IMR-90 (cell line): ENCODE measurements at regions not wholly inside any gene's neighbourhood (a gene's known extent, or its start where the extent isn't known, plus 50 kb on each side); places are given as distances from the start of the nearest gene placed in this dataset.

Experiments
- ATAC-seq: fragments of 200-7000 bp; cut with Tn5 transposase; 2 replicates; pipeline ENCODE4 v1.9.1; 2020; ENCODE audit warnings: low read depth, mild to moderate bottlenecking, moderate library complexity
- BruUV-seq: library from RNA; stranded (reverse); fragments of 400-500 nt; replicated peaks from 2 replicates; lab custom pipeline; 2021; lab: Mats Ljungman, UMichigan
- CTCF ChIA-PET: fragments of 300-600 bp; formaldehyde crosslinking; extraction: SDS; loops from one replicate; lab custom pipeline; 2021; ENCODE audit warnings: antibody characterized with exemption; lab: Yijun Ruan, JAX
- POLR2A ChIA-PET: fragments of 300-600 bp; sonication (Branson Sonifier 250); formaldehyde crosslinking; loops from one replicate; lab custom pipeline; 2022; ENCODE audit warnings: antibody characterized with exemption; ENCODE audit not compliant: unreplicated experiment; lab: Charles Lee
- DNase-seq: peaks from one replicate; pipeline ENCODE4 v3.0.0; 2013
- H2AFZ ChIP-seq: replicated peaks from 2 replicates; pipeline ENCODE3; 2013; ENCODE audit warnings: low read length, mild to moderate bottlenecking; ENCODE audit not compliant: poor library complexity
- H2AK5ac ChIP-seq: 2 replicates; pipeline ENCODE4 v1.6.1; 2013; ENCODE audit warnings: low read depth, low read length, inconsistent platforms
- H2AK9ac ChIP-seq: replicated peaks from 2 replicates; pipeline ENCODE3; 2013; ENCODE audit warnings: mild to moderate bottlenecking, low read depth, low read length, moderate library complexity; ENCODE audit not compliant: poor library complexity
- H2BK120ac ChIP-seq: 2 replicates; pipeline ENCODE4 v1.6.1; 2013; ENCODE audit warnings: low read depth, low read length, inconsistent platforms
- H2BK15ac ChIP-seq: 3 replicates; pipeline ENCODE4 v1.6.1; 2013; ENCODE audit warnings: low read depth, low read length, inconsistent platforms
- H2BK20ac ChIP-seq: 2 replicates; pipeline ENCODE4 v1.6.1; 2013; ENCODE audit warnings: low read depth, mild to moderate bottlenecking, inconsistent platforms, low read length, moderate library complexity
- H2BK5ac ChIP-seq: 2 replicates; pipeline ENCODE4 v1.6.1; 2013; ENCODE audit warnings: mild to moderate bottlenecking, low read depth, low read length, inconsistent platforms; ENCODE audit not compliant: poor library complexity, severe bottlenecking
- H3K14ac ChIP-seq: replicated peaks from 2 replicates; pipeline ENCODE4 v1.6.1; 2013; ENCODE audit warnings: low read depth, low read length, inconsistent platforms
- H3K18ac ChIP-seq: 2 replicates; pipeline ENCODE4 v1.6.1; 2013; ENCODE audit warnings: low read depth, low read length, control low read depth
- H3K23ac ChIP-seq: 2 replicates; pipeline ENCODE4 v1.6.1; 2013; ENCODE audit warnings: low read depth, low read length, inconsistent platforms
- H3K27ac ChIP-seq: 2 replicates; pipeline ENCODE4 v1.5.1; 2013; ENCODE audit warnings: mild to moderate bottlenecking, control low read depth, low read length; ENCODE audit not compliant: insufficient read depth
- H3K27me3 ChIP-seq: 2 replicates; pipeline ENCODE4 v1.6.1; 2013; ENCODE audit warnings: low read length; ENCODE audit not compliant: control insufficient read depth, insufficient read depth
- H3K36me3 ChIP-seq: 2 replicates; pipeline ENCODE4 v1.6.1; 2013; ENCODE audit warnings: low read length, mixed read lengths; ENCODE audit not compliant: control insufficient read depth, insufficient read depth
- H3K4ac ChIP-seq: 2 replicates; pipeline ENCODE4 v1.6.1; 2013; ENCODE audit warnings: low read depth, low read length, inconsistent platforms
- H3K4me1 ChIP-seq: 2 replicates; pipeline ENCODE4 v1.6.1; 2013; ENCODE audit warnings: low read length, mixed read lengths; ENCODE audit not compliant: control insufficient read depth, insufficient read depth
- H3K4me2 ChIP-seq: 2 replicates; pipeline ENCODE4 v1.6.1; 2013; ENCODE audit warnings: low read depth, mild to moderate bottlenecking, control low read depth, low read length, moderate library complexity
- H3K4me3 ChIP-seq: 2 replicates; pipeline ENCODE4 v1.5.1; 2013; ENCODE audit warnings: low read depth, mild to moderate bottlenecking, control low read depth, low read length, moderate library complexity; ENCODE audit not compliant: insufficient read depth
- H3K56ac ChIP-seq: 2 replicates; pipeline ENCODE4 v1.6.1; 2013; ENCODE audit warnings: low read length, inconsistent platforms; ENCODE audit not compliant: insufficient read depth; ENCODE audit errors: extremely low read depth
- H3K79me1 ChIP-seq, 2 experiments: 2 replicates each; pipeline ENCODE4 v1.6.1; 2013; ENCODE audit warnings: low read length in 2 of 2, inconsistent platforms in 1 of 2, low read depth in 1 of 2
- H3K9ac ChIP-seq: 2 replicates; pipeline ENCODE4 v1.6.1; 2013; ENCODE audit warnings: low read depth, low read length, control low read depth
- H3K9me1 ChIP-seq: 2 replicates; pipeline ENCODE4 v1.6.1; 2013; ENCODE audit warnings: low read length, inconsistent platforms; ENCODE audit not compliant: insufficient read depth
- H3K9me3 ChIP-seq: 2 replicates; pipeline ENCODE4 v1.6.1; 2013; ENCODE audit warnings: low read length; ENCODE audit not compliant: control insufficient read depth, insufficient read depth
- H4K20me1 ChIP-seq: 2 replicates; pipeline ENCODE4 v1.6.1; 2013; ENCODE audit warnings: low read length, inconsistent platforms; ENCODE audit not compliant: insufficient read depth
- H4K5ac ChIP-seq: 2 replicates; pipeline ENCODE4 v1.6.1; 2013; ENCODE audit warnings: mild to moderate bottlenecking, low read depth, low read length, control low read depth
- H4K8ac ChIP-seq, 2 experiments: 2 replicates each; pipeline ENCODE4 v1.6.1; 2013; ENCODE audit warnings: low read depth in 2 of 2, low read length in 2 of 2, control low read depth in 1 of 2, inconsistent platforms in 1 of 2
- H4K91ac ChIP-seq: 2 replicates; pipeline ENCODE4 v1.6.1; 2013; ENCODE audit warnings: low read depth, low read length, inconsistent platforms; ENCODE audit not compliant: insufficient read depth
- BHLHE40 ChIP-seq: fragments of 150-350 bp; IDR thresholded peaks from 2 replicates; pipeline ENCODE4 v1.6.1; 2016; ENCODE audit warnings: mild to moderate bottlenecking, low read depth, low read length
- CEBPB ChIP-seq: IDR thresholded peaks from 2 replicates; pipeline ENCODE4 v1.6.1; 2012; ENCODE audit warnings: low read depth, low read length, improper control_type of control experiment
- CHD1 ChIP-seq: IDR thresholded peaks from 2 replicates; pipeline ENCODE4 v1.6.1; 2012; ENCODE audit warnings: low read depth, low read length, improper control_type of control experiment
- MAFK ChIP-seq: IDR thresholded peaks from 2 replicates; pipeline ENCODE4 v1.6.1; 2012; ENCODE audit warnings: low read depth, low read length, improper control_type of control experiment
- MXI1 ChIP-seq: IDR thresholded peaks from 2 replicates; pipeline ENCODE4 v1.6.1; 2012; ENCODE audit warnings: low read depth, mild to moderate bottlenecking, low read length, moderate library complexity, borderline replicate concordance
- RCOR1 ChIP-seq: IDR thresholded peaks from 2 replicates; pipeline ENCODE4 v1.6.1; 2012; ENCODE audit warnings: mild to moderate bottlenecking, low read length, improper control_type of control experiment; ENCODE audit not compliant: insufficient replicate concordance
- RFX5 ChIP-seq: IDR thresholded peaks from 2 replicates; pipeline ENCODE4 v1.8.0; 2012; ENCODE audit warnings: low read depth, mild to moderate bottlenecking, low read length, moderate library complexity
- WGBS, 2 experiments: methylation state at CpG; one replicate each; pipeline versions ENCODE4 v1.1.5 to v1.1.7; 2013; ENCODE audit warnings: missing lambda C conversion rate in 2 of 2; ENCODE audit not compliant: insufficient read length in 1 of 2; ENCODE audit errors: extremely low coverage in 2 of 2; 5-methylcytosine and 5-hydroxymethylcytosine counted together
- dilution Hi-C: fragments of 300-500 bp; cut with HindIII; formaldehyde crosslinking; loops from one replicate; pipeline ENCODE4 v1.14.3; 2018; ENCODE audit warnings: low sequenced_read_pairs; ENCODE audit not compliant: unreplicated experiment
- in situ Hi-C: fragments of 300-500 bp; cut with MboI; formaldehyde crosslinking; loops from 3 replicates; pipeline ENCODE4 v1.14.3; 2019; ENCODE audit warnings: low sequenced_read_pairs, inconsistent platforms, mixed read lengths
- intact Hi-C: fragments of 100-400 bp; cut with micrococcal nuclease; formaldehyde crosslinking; loops from 2 replicates; pipeline ENCODE4 v1.10.0; 2022
- TF ChIP-seq, protein P1 (sequence below): conservative IDR thresholded peaks from 2 replicates; pipeline ENCODE4 v1.5.1; 2012; ENCODE audit warnings: mild to moderate bottlenecking, low read depth, low read length, improper control_type of control experiment
- TF ChIP-seq, protein P2 (sequence below): fragments of 150-350 bp; IDR thresholded peaks from 2 replicates; pipeline ENCODE4 v1.6.1; 2017; ENCODE audit warnings: mild to moderate bottlenecking, antibody characterized with exemption, low read length, low read depth
- TF ChIP-seq, protein P3 (sequence below): fragments of 150-350 bp; IDR thresholded peaks from 2 replicates; pipeline ENCODE4 v1.6.1; 2016; ENCODE audit warnings: low read depth, mild to moderate bottlenecking, low read length, moderate library complexity, borderline replicate concordance

DNA sequence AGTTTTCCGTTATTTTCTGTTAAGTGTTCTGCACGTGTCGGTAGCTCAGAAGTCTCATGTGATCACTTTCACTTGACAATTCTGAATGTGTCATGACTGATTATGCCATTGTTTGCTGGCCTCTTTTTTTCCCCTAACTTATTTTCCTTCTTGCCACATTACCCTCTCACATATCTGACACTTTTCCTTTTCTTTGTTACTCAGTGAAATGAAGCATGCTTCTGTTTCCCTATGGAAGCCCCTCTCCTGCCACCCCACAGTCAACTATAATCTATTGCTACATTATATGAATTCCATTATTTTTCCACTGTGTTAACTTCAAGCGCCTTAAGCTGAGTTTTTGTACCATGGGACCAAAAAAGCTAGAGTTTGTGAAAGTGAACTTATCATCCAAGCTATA lies 531.6 kb upstream of the HS3ST5 start:
- H2BK20ac ChIP-seq, result no peak overlapping the region
- intact Hi-C loops, result no loop called here
- H2BK5ac ChIP-seq, result no peak overlapping the region
- BruUV-seq, result no TSS peak
- ATAC-seq (no peak), DNase-seq (no peak)
- no peak overlapping the region for H2AK9ac ChIP-seq
- no peaks in the 10 kb centered on the region for H3K27me3 ChIP-seq
- no peak overlapping the region for H4K91ac ChIP-seq
- no peak overlapping the region for H2AK5ac ChIP-seq
- H4K5ac ChIP-seq, result no peak overlapping the region
- H2AFZ ChIP-seq, result no peak overlapping the region
- no peak overlapping the region for H2BK120ac ChIP-seq
- no peak overlapping the region for H3K4ac ChIP-seq
- peaks cover 2% of the 10 kb centered on the region for H3K9me3 ChIP-seq
- H3K23ac ChIP-seq, result no peak overlapping the region
- in situ Hi-C loops, result no loop called here
- no peak overlapping the region for H3K14ac ChIP-seq
- no peak overlapping the region for H2BK15ac ChIP-seq
- ChIA-PET POLR2A (no interaction called here), CTCF (no interaction called here)
- no CpG with 5 or more reads among the region's 4 CpGs for WGBS, 2 experiments
- H4K20me1 ChIP-seq, result no peaks in the 10 kb centered on the region
- no peaks in the 10 kb centered on the region for H3K4me1 ChIP-seq
- no peak overlapping the region for H3K4me2 ChIP-seq
- H3K4me3 ChIP-seq, result no peak overlapping the region
- H3K79me1 ChIP-seq, result no peaks in the 10 kb centered on the region
- H3K18ac ChIP-seq, result no peak overlapping the region
- dilution Hi-C loops, result no loop called here
- TF ChIP-seq CEBPB (no peak), CHD1 (no peak), MAFK (no peak), MXI1 (no peak), RFX5 (no peak), RCOR1 (no peak), BHLHE40 (no peak)
- TF ChIP-seq, protein P1, sequence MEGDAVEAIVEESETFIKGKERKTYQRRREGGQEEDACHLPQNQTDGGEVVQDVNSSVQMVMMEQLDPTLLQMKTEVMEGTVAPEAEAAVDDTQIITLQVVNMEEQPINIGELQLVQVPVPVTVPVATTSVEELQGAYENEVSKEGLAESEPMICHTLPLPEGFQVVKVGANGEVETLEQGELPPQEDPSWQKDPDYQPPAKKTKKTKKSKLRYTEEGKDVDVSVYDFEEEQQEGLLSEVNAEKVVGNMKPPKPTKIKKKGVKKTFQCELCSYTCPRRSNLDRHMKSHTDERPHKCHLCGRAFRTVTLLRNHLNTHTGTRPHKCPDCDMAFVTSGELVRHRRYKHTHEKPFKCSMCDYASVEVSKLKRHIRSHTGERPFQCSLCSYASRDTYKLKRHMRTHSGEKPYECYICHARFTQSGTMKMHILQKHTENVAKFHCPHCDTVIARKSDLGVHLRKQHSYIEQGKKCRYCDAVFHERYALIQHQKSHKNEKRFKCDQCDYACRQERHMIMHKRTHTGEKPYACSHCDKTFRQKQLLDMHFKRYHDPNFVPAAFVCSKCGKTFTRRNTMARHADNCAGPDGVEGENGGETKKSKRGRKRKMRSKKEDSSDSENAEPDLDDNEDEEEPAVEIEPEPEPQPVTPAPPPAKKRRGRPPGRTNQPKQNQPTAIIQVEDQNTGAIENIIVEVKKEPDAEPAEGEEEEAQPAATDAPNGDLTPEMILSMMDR, result no peak
- TF ChIP-seq, protein P2, sequence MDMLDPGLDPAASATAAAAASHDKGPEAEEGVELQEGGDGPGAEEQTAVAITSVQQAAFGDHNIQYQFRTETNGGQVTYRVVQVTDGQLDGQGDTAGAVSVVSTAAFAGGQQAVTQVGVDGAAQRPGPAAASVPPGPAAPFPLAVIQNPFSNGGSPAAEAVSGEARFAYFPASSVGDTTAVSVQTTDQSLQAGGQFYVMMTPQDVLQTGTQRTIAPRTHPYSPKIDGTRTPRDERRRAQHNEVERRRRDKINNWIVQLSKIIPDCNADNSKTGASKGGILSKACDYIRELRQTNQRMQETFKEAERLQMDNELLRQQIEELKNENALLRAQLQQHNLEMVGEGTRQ, result no peak
- TF ChIP-seq, protein P3, sequence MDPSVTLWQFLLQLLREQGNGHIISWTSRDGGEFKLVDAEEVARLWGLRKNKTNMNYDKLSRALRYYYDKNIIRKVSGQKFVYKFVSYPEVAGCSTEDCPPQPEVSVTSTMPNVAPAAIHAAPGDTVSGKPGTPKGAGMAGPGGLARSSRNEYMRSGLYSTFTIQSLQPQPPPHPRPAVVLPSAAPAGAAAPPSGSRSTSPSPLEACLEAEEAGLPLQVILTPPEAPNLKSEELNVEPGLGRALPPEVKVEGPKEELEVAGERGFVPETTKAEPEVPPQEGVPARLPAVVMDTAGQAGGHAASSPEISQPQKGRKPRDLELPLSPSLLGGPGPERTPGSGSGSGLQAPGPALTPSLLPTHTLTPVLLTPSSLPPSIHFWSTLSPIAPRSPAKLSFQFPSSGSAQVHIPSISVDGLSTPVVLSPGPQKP, result no peak
- H3K56ac ChIP-seq, result no peak overlapping the region
- H3K36me3 ChIP-seq, result no peaks in the 10 kb centered on the region
- H3K27ac ChIP-seq, result no peak overlapping the region
- no peak overlapping the region for H4K8ac ChIP-seq
- H3K9me1 ChIP-seq, result no peaks in the 10 kb centered on the region
- no peak overlapping the region for H3K9ac ChIP-seq
